Natural killer cell (primary cell): ENCODE measurements at regions not wholly inside any gene's neighbourhood (a gene's known extent, or its start where the extent isn't known, plus 50 kb on each side); places are given as distances from the start of the nearest gene placed in this dataset.
"Not testable (repeated sequence)": the region's sequence is repeated elsewhere in the genome, so short reads cannot be mapped to it uniquely, and the experiment has no call there.

ENCODE experiments used
- ATAC-seq, 3 donors: fragments of 150-1000 bp in 2 of 3; fragments of 200-7000 bp in 1 of 3; cut with Tn5 transposase; 1 replicate in 1 of 3; 2 replicates in 2 of 3; pipeline ENCODE4 v1.10.0; 2021; ENCODE audit warnings: mild to moderate bottlenecking in 2 of 3, moderate library complexity in 2 of 3
- DNase-seq, 2 donors: peaks; one replicate each; pipeline versions ENCODE4 v3.0.0 to v3.0.0-alpha.2; 2013 to 2021; ENCODE audit warnings: mixed read lengths in 1 of 2
- H3K27ac ChIP-seq: one replicate; pipeline ENCODE4 v1.5.1; 2013; ENCODE audit warnings: mild to moderate bottlenecking, low read length
- H3K27me3 ChIP-seq: one replicate; pipeline ENCODE4 v1.6.1; 2013; ENCODE audit warnings: low read length; ENCODE audit not compliant: control insufficient read depth, insufficient read depth
- H3K36me3 ChIP-seq: one replicate; pipeline ENCODE4 v1.6.1; 2013; ENCODE audit warnings: low read length; ENCODE audit not compliant: control insufficient read depth, insufficient read depth
- H3K4me1 ChIP-seq: one replicate; pipeline ENCODE4 v1.6.1; 2013; ENCODE audit warnings: low read length; ENCODE audit not compliant: control insufficient read depth, insufficient read depth
- H3K4me3 ChIP-seq: one replicate; pipeline ENCODE4 v1.5.1; 2013; ENCODE audit warnings: low read length
- H3K9me3 ChIP-seq: one replicate; pipeline ENCODE4 v1.6.1; 2013; ENCODE audit warnings: low read length; ENCODE audit not compliant: control insufficient read depth, insufficient read depth
- H3K27ac Mint-ChIP-seq, 2 donors: one replicate each; pipeline ENCODE4 v1.8.0; 2022; ENCODE audit warnings: mild to moderate bottlenecking in 2 of 2, mixed read lengths in 2 of 2, moderate library complexity in 1 of 2
- H3K27me3 Mint-ChIP-seq, 2 donors: one replicate each; pipeline ENCODE4 v1.8.0; 2022; ENCODE audit warnings: low read depth in 2 of 2, mixed read lengths in 2 of 2
- H3K36me3 Mint-ChIP-seq: one replicate; pipeline ENCODE4 v1.8.0; 2022; ENCODE audit warnings: mixed read lengths
- H3K4me1 Mint-ChIP-seq, 2 donors: one replicate each; pipeline ENCODE4 v1.8.0; 2022; ENCODE audit warnings: mixed read lengths in 2 of 2
- H3K4me3 Mint-ChIP-seq: one replicate; pipeline ENCODE4 v1.8.0; 2022; ENCODE audit warnings: mild to moderate bottlenecking, moderate library complexity, mixed read lengths
- H3K9me3 Mint-ChIP-seq, 2 donors: one replicate each; pipeline ENCODE4 v1.8.0; 2022; ENCODE audit warnings: mixed read lengths in 2 of 2
- CTCF ChIP-seq: fragments of 200-600 bp; IDR thresholded peaks from one replicate; pipeline ENCODE4 v1.8.0; 2022; ENCODE audit warnings: antibody characterized with exemption
- WGBS: methylation state at CpG from one replicate; pipeline ENCODE4 v1.1.7; 2013; ENCODE audit warnings: missing lambda C conversion rate; ENCODE audit not compliant: insufficient coverage; 5-methylcytosine and 5-hydroxymethylcytosine counted together
- intact Hi-C: fragments of 100-400 bp; cut with micrococcal nuclease; formaldehyde crosslinking; loops from one replicate; pipeline ENCODE4 v1.14.2; 2022

- no peaks in the 10 kb centered on the region for H3K4me1 ChIP-seq
- 80% methylated on average over 1 of the region's 2 CpGs for WGBS
- H3K4me3 ChIP-seq: no peak overlapping the region
- no peak for TF ChIP-seq CTCF
- peaks cover 4% of the 10 kb centered on the region for H3K9me3 ChIP-seq
- no peak overlapping the region for H3K27ac ChIP-seq
- H3K4me3 Mint-ChIP-seq: no peak overlapping the region
- H3K36me3 Mint-ChIP-seq: no peaks in the 10 kb centered on the region
- ATAC-seq (no peak), DNase-seq (no peak)
- intact Hi-C loops: no loop called here
- H3K4me1 Mint-ChIP-seq: peaks cover 6 to 17% of the 10 kb centered on the region in 2 donors
- no peaks in the 10 kb centered on the region for H3K9me3 Mint-ChIP-seq
- H3K27me3 ChIP-seq: no peaks in the 10 kb centered on the region
- H3K27ac Mint-ChIP-seq: no peak overlapping the region
- H3K36me3 ChIP-seq: no peaks in the 10 kb centered on the region
- peaks cover 0 to 3% of the 10 kb centered on the region in 2 donors for H3K27me3 Mint-ChIP-seq
These were observed 127.9 kb upstream of the TOP1 start for GRCh38 chr20:40900666-40901215.

- H3K27ac Mint-ChIP-seq: no peak overlapping the region
- peaks cover 0 to 5% of the 10 kb centered on the region in 2 donors for H3K27me3 Mint-ChIP-seq
- ATAC-seq: no peak
- H3K4me1 Mint-ChIP-seq: peaks cover 5 to 17% of the 10 kb centered on the region in 2 donors
- intact Hi-C loops: no loop called here
- H3K36me3 Mint-ChIP-seq: no peaks in the 10 kb centered on the region
- no peak overlapping the region for H3K4me3 ChIP-seq
- H3K36me3 ChIP-seq: no peaks in the 10 kb centered on the region
- no peak for DNase-seq
- H3K4me1 ChIP-seq: no peaks in the 10 kb centered on the region
- H3K9me3 ChIP-seq: peaks cover 9% of the 10 kb centered on the region
- TF ChIP-seq CTCF: no peak
- no peak overlapping the region for H3K27ac ChIP-seq
- H3K9me3 Mint-ChIP-seq: peaks cover 0 to 3% of the 10 kb centered on the region in 2 donors
- 100% methylated on average over 1 of the region's 1 CpG for whole genome bisulfite sequencing
- no peaks in the 10 kb centered on the region for H3K27me3 ChIP-seq
- H3K4me3 Mint-ChIP-seq: no peak overlapping the region
These were observed 126.0 kb upstream of the TOP1 start for GRCh38 chr20:40902661-40903060.

GRCh38 chr20:40908309-40908708 is 120.3 kb upstream of the TOP1 start:
- ATAC-seq (no peak), DNase-seq (no peak)
- no peak overlapping the region for H3K27ac ChIP-seq
- Mint-ChIP-seq H3K27me3 (peaks cover 0 to 8% of the 10 kb centered on the region in 2 donors), H3K36me3 (no peaks in the 10 kb centered on the region), H3K9me3 (peaks cover 0 to 3% of the 10 kb centered on the region in 2 donors), H3K4me3 (no peak overlapping the region), H3K4me1 (peaks cover 9 to 15% of the 10 kb centered on the region in 2 donors), H3K27ac (no peak overlapping the region)
- no peaks in the 10 kb centered on the region for H3K27me3 ChIP-seq
- WGBS: 96% methylated on average over 5 of the region's 5 CpGs
- H3K4me3 ChIP-seq: no peak overlapping the region
- H3K4me1 ChIP-seq: no peaks in the 10 kb centered on the region
- no peak for TF ChIP-seq CTCF
- no peaks in the 10 kb centered on the region for H3K36me3 ChIP-seq
- H3K9me3 ChIP-seq: peaks cover 9% of the 10 kb centered on the region
- intact Hi-C loops: no loop called here

- H3K27me3 ChIP-seq, H3K4me1 ChIP-seq, H3K4me3 ChIP-seq, H3K9me3 Mint-ChIP-seq, DNase-seq, H3K27me3 Mint-ChIP-seq, H3K4me3 Mint-ChIP-seq, H3K36me3 Mint-ChIP-seq, H3K27ac ChIP-seq, H3K9me3 ChIP-seq, H3K36me3 ChIP-seq, ATAC-seq, intact Hi-C loops: not testable (repeated sequence)
- WGBS: 34% methylated on average over 16 of the region's 16 CpGs
- Mint-ChIP-seq H3K27ac (peak overlapping the region in 1 of 2 donors; percentile 38), H3K4me1 (peaks cover 9 to 15% of the 10 kb centered on the region in 2 donors)
These were observed 119.1 kb upstream of the TOP1 start for GRCh38 chr20:40909489-40909888.

- H3K36me3 Mint-ChIP-seq, ATAC-seq, H3K27ac Mint-ChIP-seq, H3K4me3 Mint-ChIP-seq, H3K27me3 Mint-ChIP-seq, H3K4me3 ChIP-seq, DNase-seq, H3K9me3 Mint-ChIP-seq, H3K27me3 ChIP-seq, intact Hi-C loops, H3K9me3 ChIP-seq, H3K4me1 ChIP-seq, H3K27ac ChIP-seq, H3K4me1 Mint-ChIP-seq, H3K36me3 ChIP-seq: not testable (repeated sequence)
- WGBS: 98% methylated on average over 23 of the region's 23 CpGs
These were observed 118.2 kb upstream of the TOP1 start for GRCh38 chr20:40910436-40910835.

- 98% methylated on average over 27 of the region's 27 CpGs for WGBS
- H3K27ac Mint-ChIP-seq, H3K4me1 Mint-ChIP-seq, H3K36me3 ChIP-seq, ATAC-seq, DNase-seq, H3K4me3 Mint-ChIP-seq, H3K4me1 ChIP-seq, H3K27me3 Mint-ChIP-seq, H3K27ac ChIP-seq, H3K9me3 ChIP-seq, H3K9me3 Mint-ChIP-seq, H3K36me3 Mint-ChIP-seq, H3K4me3 ChIP-seq, H3K27me3 ChIP-seq, intact Hi-C loops: not testable (repeated sequence)
These were observed 117.5 kb upstream of the TOP1 start for GRCh38 chr20:40911152-40911551.
